GM20000 (cell line): ENCODE measurements at regions not wholly inside any gene's neighbourhood (a gene's known extent, or its start where the extent isn't known, plus 50 kb on each side); places are given as distances from the start of the nearest gene placed in this dataset.

Source experiments
- DNase-seq: peaks from one replicate; pipeline ENCODE4 v3.0.0; 2012; ENCODE audit warnings: low spot score
- TF ChIP-seq, protein P1 (sequence below): IDR thresholded peaks from 2 replicates; pipeline ENCODE4 v1.5.1; 2012; ENCODE audit warnings: mild to moderate bottlenecking, control low read depth; ENCODE audit errors: extremely low read depth, missing control alignments

DNA sequence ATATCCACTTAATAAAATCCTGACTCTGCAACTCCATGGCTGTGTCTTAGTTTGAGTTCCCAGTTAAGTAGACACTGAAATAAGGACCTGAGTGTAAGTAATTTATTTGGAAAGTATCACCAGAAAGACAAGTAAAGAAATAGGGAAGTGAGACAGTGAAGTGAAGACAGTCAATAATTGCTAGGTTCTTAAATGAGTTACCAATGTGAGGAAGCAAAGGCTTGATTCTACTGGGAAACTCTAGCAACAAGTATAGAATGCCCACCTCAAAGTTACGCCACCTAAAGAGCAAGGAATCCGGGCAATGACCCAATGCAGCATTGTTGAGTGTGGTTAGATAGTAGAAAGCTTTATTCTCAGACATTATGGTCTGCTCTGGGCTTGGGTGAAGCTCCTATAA is 383.9 kb downstream of the TLR4 start:
- TF ChIP-seq, protein P1, sequence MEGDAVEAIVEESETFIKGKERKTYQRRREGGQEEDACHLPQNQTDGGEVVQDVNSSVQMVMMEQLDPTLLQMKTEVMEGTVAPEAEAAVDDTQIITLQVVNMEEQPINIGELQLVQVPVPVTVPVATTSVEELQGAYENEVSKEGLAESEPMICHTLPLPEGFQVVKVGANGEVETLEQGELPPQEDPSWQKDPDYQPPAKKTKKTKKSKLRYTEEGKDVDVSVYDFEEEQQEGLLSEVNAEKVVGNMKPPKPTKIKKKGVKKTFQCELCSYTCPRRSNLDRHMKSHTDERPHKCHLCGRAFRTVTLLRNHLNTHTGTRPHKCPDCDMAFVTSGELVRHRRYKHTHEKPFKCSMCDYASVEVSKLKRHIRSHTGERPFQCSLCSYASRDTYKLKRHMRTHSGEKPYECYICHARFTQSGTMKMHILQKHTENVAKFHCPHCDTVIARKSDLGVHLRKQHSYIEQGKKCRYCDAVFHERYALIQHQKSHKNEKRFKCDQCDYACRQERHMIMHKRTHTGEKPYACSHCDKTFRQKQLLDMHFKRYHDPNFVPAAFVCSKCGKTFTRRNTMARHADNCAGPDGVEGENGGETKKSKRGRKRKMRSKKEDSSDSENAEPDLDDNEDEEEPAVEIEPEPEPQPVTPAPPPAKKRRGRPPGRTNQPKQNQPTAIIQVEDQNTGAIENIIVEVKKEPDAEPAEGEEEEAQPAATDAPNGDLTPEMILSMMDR, result no peak
- DNase-seq, result no peak

DNA sequence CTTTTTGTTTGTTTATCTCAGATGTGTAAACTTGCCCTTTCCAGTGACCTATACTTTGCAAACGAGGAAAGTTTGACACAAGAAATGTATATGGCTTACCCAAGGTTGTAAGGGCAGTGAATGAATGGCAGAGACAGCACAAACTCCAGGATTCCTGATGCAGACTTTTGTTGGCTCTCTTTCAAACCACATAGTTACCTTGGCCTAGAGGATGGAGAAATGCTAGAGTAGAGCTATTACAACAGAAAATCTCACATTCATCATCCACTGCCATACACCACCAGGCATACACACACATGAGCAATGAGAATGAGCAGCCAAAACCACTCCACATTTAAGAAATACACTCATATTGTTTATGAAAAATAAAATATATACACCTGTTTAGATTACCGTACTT is 387.0 kb downstream of the TLR4 start:
- TF ChIP-seq, protein P1, result no peak
- no peak for DNase-seq

DNA sequence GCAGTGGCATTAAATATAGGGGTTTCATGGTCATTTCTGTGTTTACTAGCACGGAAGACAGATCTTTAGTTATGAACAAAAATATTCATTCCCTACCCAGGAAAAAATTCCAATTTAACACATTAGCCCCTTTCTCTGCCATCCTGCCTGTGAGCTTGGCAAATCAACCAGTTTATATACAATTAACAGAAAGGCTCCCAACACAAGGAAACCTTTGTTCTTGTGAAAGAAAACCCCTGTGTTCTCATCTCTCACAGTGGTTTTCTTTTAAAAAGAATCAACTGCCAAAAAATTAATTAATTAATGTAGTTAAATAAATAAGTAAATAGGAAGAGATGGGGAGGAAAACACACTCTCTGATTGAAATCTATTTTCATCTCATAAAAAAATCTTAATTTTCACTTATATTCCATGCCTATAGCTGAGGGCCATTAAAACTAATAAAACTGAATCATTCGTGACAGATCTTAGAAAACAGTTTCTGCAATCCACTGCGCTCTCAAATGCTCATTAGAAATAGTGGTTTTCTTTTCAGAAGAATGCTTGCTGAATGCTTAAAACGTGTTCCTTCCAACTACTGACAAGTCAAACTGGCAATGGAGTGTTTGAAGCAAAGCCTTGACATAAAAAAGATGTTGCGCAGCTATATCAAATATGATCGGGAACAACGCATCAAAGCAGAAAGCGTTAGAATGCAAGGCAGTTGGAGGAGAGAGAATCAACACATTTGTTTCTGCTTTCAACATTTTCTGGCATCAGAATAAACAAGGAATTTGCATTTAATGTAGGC is 387.7 kb downstream of the TLR4 start:
- TF ChIP-seq, protein P1, result no peak
- no peak for DNase-seq

DNA sequence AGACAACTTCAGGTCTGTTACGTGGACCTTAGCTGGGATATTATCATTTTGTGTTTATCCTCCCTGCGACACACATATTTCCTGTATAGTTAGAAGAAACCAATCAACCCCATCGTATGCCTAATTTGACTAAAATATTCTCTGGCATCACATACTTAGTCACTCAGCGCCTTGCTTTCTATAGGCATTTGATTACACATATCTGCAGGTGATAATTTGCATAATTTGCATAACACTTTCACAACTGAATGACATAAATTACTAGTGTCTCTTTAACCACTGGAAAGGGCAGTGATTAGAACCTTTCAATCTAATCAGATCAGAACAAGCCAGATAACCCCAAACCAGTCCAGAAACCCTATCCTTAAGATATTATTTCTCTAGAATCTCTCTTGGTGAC is 390.2 kb downstream of the TLR4 start:
- DNase-seq, result no peak
- TF ChIP-seq, protein P1, result no peak

DNA sequence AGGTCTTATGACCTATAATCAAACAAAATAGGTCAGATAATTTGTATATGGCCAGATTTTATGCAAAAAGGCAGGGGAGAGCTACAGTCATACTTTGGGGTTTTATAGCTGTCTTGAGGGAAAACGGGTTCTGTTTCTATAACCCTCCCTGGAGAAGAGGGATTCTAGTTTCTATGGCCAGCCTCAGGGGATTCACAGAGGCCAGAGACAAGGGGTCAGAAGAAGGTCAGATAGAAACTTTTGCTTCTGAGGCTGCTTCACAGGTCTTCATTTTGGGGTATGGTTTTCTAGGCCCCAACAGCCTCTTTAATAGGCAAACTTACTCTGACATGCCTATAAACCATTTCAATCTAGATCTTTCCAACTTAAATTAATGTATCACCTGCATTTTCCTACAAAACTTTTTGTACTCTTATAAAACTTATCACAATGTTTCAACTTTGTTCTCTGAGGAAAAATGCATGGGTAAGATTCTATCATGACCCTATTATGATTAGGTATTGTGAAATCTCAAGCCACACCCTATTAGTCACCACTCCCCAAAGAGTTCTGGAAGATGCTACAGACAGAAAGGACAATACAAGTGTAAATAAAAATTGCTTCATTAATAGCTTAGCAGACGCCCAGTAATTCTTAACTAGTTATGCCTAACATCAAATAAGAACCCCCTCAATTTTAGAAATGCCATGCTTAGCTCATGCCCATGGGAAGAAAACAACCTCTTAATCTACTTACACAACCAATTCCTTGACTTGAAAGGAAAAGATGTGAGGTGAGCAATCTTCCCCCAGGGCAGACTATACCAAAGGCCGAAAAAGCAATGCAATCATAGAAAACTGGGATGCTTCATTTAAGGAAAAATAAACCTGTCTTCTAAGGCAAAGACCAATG is 396.6 kb downstream of the TLR4 start:
- TF ChIP-seq, protein P1, result no peak
- no peak for DNase-seq

DNA sequence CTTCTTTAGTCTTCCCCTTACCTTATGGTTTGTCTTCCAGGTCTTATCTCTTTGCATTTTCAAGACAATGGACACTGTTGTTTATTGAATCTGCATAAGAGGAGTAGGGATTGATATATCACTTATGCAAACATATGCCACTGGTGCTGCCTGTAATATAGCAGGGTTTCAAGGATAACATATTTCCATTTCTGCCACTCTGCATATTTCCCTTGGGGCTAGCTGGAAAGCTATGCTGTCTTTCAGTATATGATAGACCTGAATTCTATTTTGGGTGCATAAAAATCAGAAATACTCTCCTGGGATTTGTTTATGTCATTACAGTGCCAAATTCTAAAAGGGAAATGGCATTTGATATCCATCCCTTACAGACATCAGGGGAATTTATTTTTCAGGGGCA is 400.2 kb downstream of the TLR4 start:
- no peak for DNase-seq
- TF ChIP-seq, protein P1, result no peak

DNA sequence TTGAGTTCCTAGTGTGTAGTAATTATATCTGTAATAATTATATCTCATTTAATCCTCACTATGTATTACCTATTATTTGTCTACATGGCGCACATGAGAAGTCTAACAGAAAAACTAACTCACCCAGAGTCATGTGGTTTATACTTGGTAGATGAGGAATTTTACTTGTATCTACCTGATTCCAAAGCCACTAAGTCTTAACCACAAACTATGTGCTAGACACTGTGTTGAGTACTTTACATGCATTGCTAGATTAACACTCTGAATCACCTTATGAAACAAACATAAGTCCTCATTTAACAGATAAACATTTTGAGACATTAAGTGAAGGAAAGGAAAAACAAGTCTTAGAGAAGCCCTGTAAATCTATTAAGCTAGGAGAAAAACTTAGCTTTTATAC is 404.8 kb downstream of the TLR4 start:
- TF ChIP-seq, protein P1, result no peak
- no peak for DNase-seq
